NB4 (cell line): ENCODE measurements at regions not wholly inside any gene's neighbourhood (a gene's known extent, or its start where the extent isn't known, plus 50 kb on each side); places are given as distances from the start of the nearest gene placed in this dataset.

Experiments
- MAX ChIP-seq: IDR thresholded peaks from 2 replicates; pipeline ENCODE4 v1.6.1; 2011; ENCODE audit warnings: low read depth, low read length
- POLR2A ChIP-seq: IDR thresholded peaks from 2 replicates; pipeline ENCODE4 v1.6.1; 2011; ENCODE audit warnings: mild to moderate bottlenecking; ENCODE audit not compliant: insufficient read length; ENCODE audit errors: extremely low read depth
- TF ChIP-seq, protein P1 (sequence below): IDR thresholded peaks from one replicate; pipeline ENCODE4 v1.5.1; 2012; ENCODE audit warnings: low read depth, low read length

DNA sequence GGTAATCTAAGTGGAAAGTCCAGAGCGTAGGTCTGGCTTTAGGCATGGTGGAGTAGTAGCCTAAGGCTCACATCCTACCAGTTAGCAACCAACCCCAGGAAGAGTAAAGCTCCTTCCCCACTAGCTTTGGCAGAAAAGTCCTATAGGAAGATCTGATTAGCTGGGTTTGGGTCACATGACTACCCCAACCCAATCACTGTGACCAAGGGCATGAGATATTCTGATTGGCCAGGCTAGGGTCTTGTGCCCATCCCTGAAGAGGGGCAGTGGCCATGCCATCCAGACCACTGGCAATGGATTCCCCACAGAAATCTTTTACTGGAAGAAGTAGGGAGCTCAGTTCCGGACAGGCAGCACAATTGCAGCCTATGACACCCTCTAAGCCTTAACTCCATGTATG lies 58.6 kb upstream of the CD34 start:
- TF ChIP-seq MAX (no peak), POLR2A (no peak)
- TF ChIP-seq, protein P1, sequence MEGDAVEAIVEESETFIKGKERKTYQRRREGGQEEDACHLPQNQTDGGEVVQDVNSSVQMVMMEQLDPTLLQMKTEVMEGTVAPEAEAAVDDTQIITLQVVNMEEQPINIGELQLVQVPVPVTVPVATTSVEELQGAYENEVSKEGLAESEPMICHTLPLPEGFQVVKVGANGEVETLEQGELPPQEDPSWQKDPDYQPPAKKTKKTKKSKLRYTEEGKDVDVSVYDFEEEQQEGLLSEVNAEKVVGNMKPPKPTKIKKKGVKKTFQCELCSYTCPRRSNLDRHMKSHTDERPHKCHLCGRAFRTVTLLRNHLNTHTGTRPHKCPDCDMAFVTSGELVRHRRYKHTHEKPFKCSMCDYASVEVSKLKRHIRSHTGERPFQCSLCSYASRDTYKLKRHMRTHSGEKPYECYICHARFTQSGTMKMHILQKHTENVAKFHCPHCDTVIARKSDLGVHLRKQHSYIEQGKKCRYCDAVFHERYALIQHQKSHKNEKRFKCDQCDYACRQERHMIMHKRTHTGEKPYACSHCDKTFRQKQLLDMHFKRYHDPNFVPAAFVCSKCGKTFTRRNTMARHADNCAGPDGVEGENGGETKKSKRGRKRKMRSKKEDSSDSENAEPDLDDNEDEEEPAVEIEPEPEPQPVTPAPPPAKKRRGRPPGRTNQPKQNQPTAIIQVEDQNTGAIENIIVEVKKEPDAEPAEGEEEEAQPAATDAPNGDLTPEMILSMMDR: no peak
